ENCODE measurements at regions not wholly inside any gene's neighbourhood (a gene's known extent, or its start where the extent isn't known, plus 50 kb on each side); places are given as distances from the start of the nearest gene placed in this dataset.
"Not testable (repeated sequence)": the region's sequence is repeated elsewhere in the genome, so short reads cannot be mapped to it uniquely, and the experiment has no call there.

- Histone ChIP-seq H3K4me1 (no peaks in the 10 kb centered on the region), H3K27me3 (no peaks in the 10 kb centered on the region), H3K27ac (no peak overlapping the region), H3K36me3 (no peaks in the 10 kb centered on the region), H3K9me3 (no peaks in the 10 kb centered on the region), H3K4me3 (no peak overlapping the region)
- TF ChIP-seq POLR2AphosphoS5 (IDR thresholded peaks at IDR 0.05): no peak
- TF ChIP-seq EP300 (IDR thresholded peaks at IDR 0.05): no peak
- no peak for TF ChIP-seq POLR2A (IDR thresholded peaks at IDR 0.05)
- TF ChIP-seq, protein P1, sequence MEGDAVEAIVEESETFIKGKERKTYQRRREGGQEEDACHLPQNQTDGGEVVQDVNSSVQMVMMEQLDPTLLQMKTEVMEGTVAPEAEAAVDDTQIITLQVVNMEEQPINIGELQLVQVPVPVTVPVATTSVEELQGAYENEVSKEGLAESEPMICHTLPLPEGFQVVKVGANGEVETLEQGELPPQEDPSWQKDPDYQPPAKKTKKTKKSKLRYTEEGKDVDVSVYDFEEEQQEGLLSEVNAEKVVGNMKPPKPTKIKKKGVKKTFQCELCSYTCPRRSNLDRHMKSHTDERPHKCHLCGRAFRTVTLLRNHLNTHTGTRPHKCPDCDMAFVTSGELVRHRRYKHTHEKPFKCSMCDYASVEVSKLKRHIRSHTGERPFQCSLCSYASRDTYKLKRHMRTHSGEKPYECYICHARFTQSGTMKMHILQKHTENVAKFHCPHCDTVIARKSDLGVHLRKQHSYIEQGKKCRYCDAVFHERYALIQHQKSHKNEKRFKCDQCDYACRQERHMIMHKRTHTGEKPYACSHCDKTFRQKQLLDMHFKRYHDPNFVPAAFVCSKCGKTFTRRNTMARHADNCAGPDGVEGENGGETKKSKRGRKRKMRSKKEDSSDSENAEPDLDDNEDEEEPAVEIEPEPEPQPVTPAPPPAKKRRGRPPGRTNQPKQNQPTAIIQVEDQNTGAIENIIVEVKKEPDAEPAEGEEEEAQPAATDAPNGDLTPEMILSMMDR (IDR thresholded peaks at IDR 0.05): no peak
- peak; percentile 31 for ATAC-seq
- WGBS, 2 donors (ENCODE audit: low coverage in 1 of 2): 16 to 17% methylated on average over 1 of the region's 1 CpG
Measured at GRCh38 chr5:32534041-32534440, 51.3 kb upstream of the SUB1 start.

DNA sequence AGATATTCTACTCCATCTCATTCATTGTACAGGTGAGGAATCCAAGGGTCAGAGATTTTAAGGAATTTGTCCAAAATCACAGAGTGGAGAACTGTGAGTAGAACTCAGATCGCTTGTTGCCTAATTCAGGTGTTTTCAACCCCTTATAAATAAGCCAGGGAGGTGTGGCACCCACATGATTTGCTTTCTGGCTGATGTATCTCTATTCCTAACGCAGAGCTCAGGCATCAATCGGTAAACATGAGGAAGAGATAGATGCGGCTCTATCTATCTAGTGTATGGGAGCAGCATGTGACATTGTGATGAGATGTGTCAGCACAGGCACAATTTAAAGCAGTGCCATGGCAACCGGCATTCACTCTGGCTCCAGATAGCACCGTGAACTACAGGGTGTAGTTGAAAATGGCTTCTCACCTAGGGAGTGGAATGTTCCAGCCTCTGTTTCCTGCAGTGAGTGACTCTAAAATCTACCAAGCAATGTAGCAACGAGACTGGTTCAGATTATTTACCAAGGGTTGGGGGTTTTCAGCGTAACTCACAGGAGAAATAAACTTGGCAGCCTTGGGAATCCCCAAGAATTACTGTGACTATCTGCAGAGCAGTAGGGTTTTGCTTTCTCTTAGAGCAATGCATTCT lies 53.4 kb upstream of the SUB1 start:
- WGBS, 2 donors (ENCODE audit: low coverage in 1 of 2): 31 to 65% methylated on average over 2 to 6 of the region's 8 CpGs
- Histone ChIP-seq H3K9me3 (no peaks in the 10 kb centered on the region), H3K27me3 (no peaks in the 10 kb centered on the region), H3K36me3 (no peaks in the 10 kb centered on the region), H3K4me1 (no peaks in the 10 kb centered on the region), H3K27ac (no peak overlapping the region), H3K4me3 (no peak overlapping the region)
- TF ChIP-seq EP300 (IDR thresholded peaks at IDR 0.05): no peak
- TF ChIP-seq POLR2A (IDR thresholded peaks at IDR 0.05): no peak
- no peak for TF ChIP-seq POLR2AphosphoS5 (IDR thresholded peaks at IDR 0.05)
- ATAC-seq: no peak

GRCh38 chr5:32527321-32527720 lies 58.0 kb upstream of the SUB1 start:
- WGBS, 2 donors (ENCODE audit: low coverage in 1 of 2): 91% methylated on average over 3 of the region's 3 CpGs
- H3K9me3 ChIP-seq, H3K36me3 ChIP-seq, H3K4me1 ChIP-seq, ATAC-seq, H3K4me3 ChIP-seq, H3K27me3 ChIP-seq, H3K27ac ChIP-seq: not testable (repeated sequence)

GRCh38 chr5:32526810-32527209 lies 58.5 kb upstream of the SUB1 start:
- H3K9me3 ChIP-seq: no peaks in the 10 kb centered on the region

DNA sequence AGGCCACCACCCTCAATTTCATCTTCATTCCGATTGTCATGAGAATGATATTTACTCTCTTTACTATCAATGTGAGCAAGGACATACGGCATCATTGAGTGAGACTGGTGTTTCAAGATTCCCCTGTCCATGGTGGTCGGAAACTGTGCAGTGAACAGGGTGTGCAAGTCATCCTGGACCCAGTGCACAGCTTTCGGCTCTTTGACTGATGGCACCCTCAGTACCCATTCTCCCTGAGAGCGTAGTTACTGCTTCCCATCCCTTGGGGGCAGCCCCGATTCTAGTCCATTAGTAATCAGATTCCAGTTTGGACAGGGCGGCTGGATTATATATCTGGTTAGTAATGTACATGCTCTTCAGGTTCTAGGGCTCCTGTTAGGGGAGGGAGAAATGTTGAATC lies 61.7 kb upstream of the SUB1 start:
- Histone ChIP-seq H3K27ac (no peak overlapping the region), H3K4me1 (no peaks in the 10 kb centered on the region), H3K4me3 (no peak overlapping the region), H3K9me3 (no peaks in the 10 kb centered on the region), H3K36me3 (no peaks in the 10 kb centered on the region), H3K27me3 (no peaks in the 10 kb centered on the region)
- no peak for ATAC-seq
- no peak for TF ChIP-seq EP300 (IDR thresholded peaks at IDR 0.05)
- WGBS, 2 donors (ENCODE audit: low coverage in 1 of 2): 87% methylated on average over 4 to 7 of the region's 7 CpGs

More at GRCh38 chr5:32526810-32527209, 58.5 kb upstream of the SUB1 start:
- Histone ChIP-seq H3K4me1 (no peaks in the 10 kb centered on the region), H3K36me3 (no peaks in the 10 kb centered on the region), H3K27ac (no peak overlapping the region), H3K4me3 (no peak overlapping the region), H3K27me3 (no peaks in the 10 kb centered on the region)
- TF ChIP-seq, protein P1 (IDR thresholded peaks at IDR 0.05): no peak
- no peak for ATAC-seq
- 69 to 83% methylated on average over 1 of the region's 1 CpG for WGBS, 2 donors (ENCODE audit: low coverage in 1 of 2)

- Histone ChIP-seq H3K4me1 (no peaks in the 10 kb centered on the region), H3K36me3 (no peaks in the 10 kb centered on the region), H3K9me3 (no peaks in the 10 kb centered on the region), H3K27me3 (no peaks in the 10 kb centered on the region), H3K4me3 (no peak overlapping the region), H3K27ac (no peak overlapping the region)
- WGBS, 2 donors (ENCODE audit: low coverage in 1 of 2): 84 to 89% methylated on average over 11 to 25 of the region's 28 CpGs
- peak; percentile 70 for ATAC-seq
- TF ChIP-seq EP300 (IDR thresholded peaks at IDR 0.05) (no peak), POLR2A (IDR thresholded peaks at IDR 0.05) (no peak), POLR2AphosphoS5 (IDR thresholded peaks at IDR 0.05) (no peak)
- TF ChIP-seq, protein P1 (IDR thresholded peaks at IDR 0.05): no peak
Measured at GRCh38 chr5:32522429-32523143, 62.8 kb upstream of the SUB1 start.
